Natural killer cell (primary cell): ENCODE measurements at regions not wholly inside any gene's neighbourhood (a gene's known extent, or its start where the extent isn't known, plus 50 kb on each side); places are given as distances from the start of the nearest gene placed in this dataset.

Experiments
- ATAC-seq, 3 donors: fragments of 150-1000 bp in 2 of 3; fragments of 200-7000 bp in 1 of 3; cut with Tn5 transposase; 1 replicate in 1 of 3; 2 replicates in 2 of 3; pipeline ENCODE4 v1.10.0; 2021; ENCODE audit warnings: mild to moderate bottlenecking in 2 of 3, moderate library complexity in 2 of 3
- DNase-seq, 2 donors: peaks; one replicate each; pipeline versions ENCODE4 v3.0.0 to v3.0.0-alpha.2; 2013 to 2021; ENCODE audit warnings: mixed read lengths in 1 of 2
- H3K27ac ChIP-seq: one replicate; pipeline ENCODE4 v1.5.1; 2013; ENCODE audit warnings: mild to moderate bottlenecking, low read length
- H3K27me3 ChIP-seq: one replicate; pipeline ENCODE4 v1.6.1; 2013; ENCODE audit warnings: low read length; ENCODE audit not compliant: control insufficient read depth, insufficient read depth
- H3K36me3 ChIP-seq: one replicate; pipeline ENCODE4 v1.6.1; 2013; ENCODE audit warnings: low read length; ENCODE audit not compliant: control insufficient read depth, insufficient read depth
- H3K4me1 ChIP-seq: one replicate; pipeline ENCODE4 v1.6.1; 2013; ENCODE audit warnings: low read length; ENCODE audit not compliant: control insufficient read depth, insufficient read depth
- H3K4me3 ChIP-seq: one replicate; pipeline ENCODE4 v1.5.1; 2013; ENCODE audit warnings: low read length
- H3K9me3 ChIP-seq: one replicate; pipeline ENCODE4 v1.6.1; 2013; ENCODE audit warnings: low read length; ENCODE audit not compliant: control insufficient read depth, insufficient read depth
- H3K27ac Mint-ChIP-seq, 2 donors: one replicate each; pipeline ENCODE4 v1.8.0; 2022; ENCODE audit warnings: mild to moderate bottlenecking in 2 of 2, mixed read lengths in 2 of 2, moderate library complexity in 1 of 2
- H3K27me3 Mint-ChIP-seq, 2 donors: one replicate each; pipeline ENCODE4 v1.8.0; 2022; ENCODE audit warnings: low read depth in 2 of 2, mixed read lengths in 2 of 2
- H3K36me3 Mint-ChIP-seq: one replicate; pipeline ENCODE4 v1.8.0; 2022; ENCODE audit warnings: mixed read lengths
- H3K4me1 Mint-ChIP-seq, 2 donors: one replicate each; pipeline ENCODE4 v1.8.0; 2022; ENCODE audit warnings: mixed read lengths in 2 of 2
- H3K4me3 Mint-ChIP-seq: one replicate; pipeline ENCODE4 v1.8.0; 2022; ENCODE audit warnings: mild to moderate bottlenecking, moderate library complexity, mixed read lengths
- H3K9me3 Mint-ChIP-seq, 2 donors: one replicate each; pipeline ENCODE4 v1.8.0; 2022; ENCODE audit warnings: mixed read lengths in 2 of 2
- CTCF ChIP-seq: fragments of 200-600 bp; IDR thresholded peaks from one replicate; pipeline ENCODE4 v1.8.0; 2022; ENCODE audit warnings: antibody characterized with exemption
- WGBS: methylation state at CpG from one replicate; pipeline ENCODE4 v1.1.7; 2013; ENCODE audit warnings: missing lambda C conversion rate; ENCODE audit not compliant: insufficient coverage; 5-methylcytosine and 5-hydroxymethylcytosine counted together
- intact Hi-C: fragments of 100-400 bp; cut with micrococcal nuclease; formaldehyde crosslinking; loops from one replicate; pipeline ENCODE4 v1.14.2; 2022

DNA sequence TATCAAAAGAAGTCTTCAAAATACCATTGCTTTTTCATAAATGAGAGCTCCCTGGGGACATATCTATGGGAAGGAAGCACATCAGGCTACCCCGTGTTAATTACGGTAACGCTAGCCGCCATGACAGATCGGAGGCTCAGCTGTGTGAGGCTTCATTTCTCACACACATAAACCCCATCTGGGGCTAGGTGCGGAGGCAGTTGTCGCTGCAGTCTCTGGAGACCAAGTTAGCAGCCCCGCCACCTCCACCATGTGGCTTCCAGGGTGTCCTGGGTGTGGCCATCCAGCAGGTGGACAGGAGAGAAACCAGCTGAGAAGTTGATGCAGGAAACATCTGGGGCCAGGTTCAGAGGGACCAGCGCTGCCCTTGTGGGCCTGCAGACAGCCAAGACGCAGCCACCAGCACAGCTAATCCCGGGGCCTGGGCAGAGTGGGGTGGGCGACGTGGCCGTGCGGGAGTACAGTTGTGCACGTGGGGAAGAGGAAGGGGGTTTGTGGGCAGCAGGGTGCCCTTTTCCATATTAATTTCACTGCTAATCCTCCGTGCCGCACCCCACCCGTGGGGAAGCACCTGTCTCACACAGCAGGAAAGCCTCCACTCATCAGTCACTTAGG is 426.5 kb downstream of the IRX1 start:
- no peak for DNase-seq
- TF ChIP-seq CTCF = no peak
- no peak overlapping the region for H3K4me3 ChIP-seq
- Mint-ChIP-seq H3K27me3 (no peaks in the 10 kb centered on the region), H3K36me3 (no peaks in the 10 kb centered on the region), H3K9me3 (no peaks in the 10 kb centered on the region), H3K4me1 (peaks cover 0 to 7% of the 10 kb centered on the region in 2 donors), H3K4me3 (no peak overlapping the region), H3K27ac (no peak overlapping the region)
- 59% methylated on average over 18 of the region's 19 CpGs for WGBS
- H3K27me3 ChIP-seq = no peaks in the 10 kb centered on the region
- intact Hi-C loops = no loop called here
- no peaks in the 10 kb centered on the region for H3K4me1 ChIP-seq
- H3K27ac ChIP-seq = no peak overlapping the region
- H3K36me3 ChIP-seq = no peaks in the 10 kb centered on the region
- H3K9me3 ChIP-seq = peaks cover 4% of the 10 kb centered on the region
- no peak for ATAC-seq

DNA sequence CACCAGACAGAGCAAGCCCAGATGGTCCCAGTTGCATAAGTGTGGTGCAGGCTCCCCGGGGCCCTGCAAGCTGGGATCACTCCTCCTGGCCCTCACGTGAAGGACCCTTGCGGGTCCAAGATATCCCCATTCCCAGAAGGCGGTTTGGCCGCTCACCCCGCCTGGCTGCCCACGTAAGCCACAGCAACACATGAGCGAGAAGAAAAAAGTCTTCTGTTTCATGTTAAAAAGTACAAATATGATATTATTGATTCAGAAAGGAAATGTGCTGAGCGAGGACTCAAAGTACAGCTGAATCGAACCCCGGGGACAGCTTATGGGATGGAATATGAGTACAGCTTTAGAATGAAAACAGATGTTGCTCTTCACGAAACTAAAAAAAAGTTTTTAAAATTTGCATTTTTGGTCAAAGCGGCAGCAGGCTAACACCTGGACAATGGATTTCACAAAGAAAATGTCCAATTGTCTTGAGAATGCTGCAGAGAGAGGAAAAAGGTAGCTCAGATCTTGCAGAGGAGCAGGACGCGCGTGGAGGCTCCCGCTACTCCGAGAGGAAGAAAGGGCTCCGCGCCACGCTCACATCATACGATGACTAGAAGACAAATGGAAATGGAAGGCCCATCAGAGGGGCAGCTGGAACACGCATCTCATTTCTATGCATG is 427.6 kb downstream of the IRX1 start:
- Mint-ChIP-seq H3K36me3 (no peaks in the 10 kb centered on the region), H3K4me3 (no peak overlapping the region), H3K27ac (no peak overlapping the region), H3K4me1 (peaks cover 0 to 5% of the 10 kb centered on the region in 2 donors), H3K27me3 (no peaks in the 10 kb centered on the region), H3K9me3 (no peaks in the 10 kb centered on the region)
- Histone ChIP-seq H3K4me3 (no peak overlapping the region), H3K27ac (no peak overlapping the region), H3K9me3 (peaks cover 4% of the 10 kb centered on the region), H3K27me3 (no peaks in the 10 kb centered on the region), H3K36me3 (no peaks in the 10 kb centered on the region), H3K4me1 (no peaks in the 10 kb centered on the region)
- intact Hi-C loops = no loop called here
- ATAC-seq (no peak), DNase-seq (no peak)
- TF ChIP-seq CTCF = no peak
- 82% methylated on average over 23 of the region's 23 CpGs for WGBS

GRCh38 chr5:4023753-4024335 is 428.2 kb downstream of the IRX1 start:
- TF ChIP-seq CTCF = no peak
- Mint-ChIP-seq H3K9me3 (no peaks in the 10 kb centered on the region), H3K36me3 (no peaks in the 10 kb centered on the region), H3K27ac (no peak overlapping the region), H3K27me3 (no peaks in the 10 kb centered on the region), H3K4me1 (peaks cover 0 to 5% of the 10 kb centered on the region in 2 donors), H3K4me3 (no peak overlapping the region)
- Histone ChIP-seq H3K27me3 (no peaks in the 10 kb centered on the region), H3K4me3 (no peak overlapping the region), H3K27ac (no peak overlapping the region), H3K9me3 (peaks cover 4% of the 10 kb centered on the region), H3K4me1 (no peaks in the 10 kb centered on the region), H3K36me3 (no peaks in the 10 kb centered on the region)
- DNase-seq = no peak
- ATAC-seq = no peak
- intact Hi-C loops = no loop called here
